AG04450 (cell line): ENCODE measurements at regions not wholly inside any gene's neighbourhood (a gene's known extent, or its start where the extent isn't known, plus 50 kb on each side); places are given as distances from the start of the nearest gene placed in this dataset.
A peak's percentile ranks its signal among the peaks of the same experiment; 100 is the strongest.

Experiments
- CTCF ChIA-PET: fragments of 300-600, 350-600 bp; formaldehyde crosslinking; extraction: SDS; loops from one replicate; lab custom pipeline; 2022; ENCODE audit warnings: antibody characterized with exemption, inconsistent platforms; lab: Charles Lee
- POLR2A ChIA-PET: fragments of 350-600 bp; formaldehyde crosslinking; extraction: SDS; loops from one replicate; lab custom pipeline; 2021; ENCODE audit warnings: antibody characterized with exemption, inconsistent platforms; lab: Yijun Ruan, JAX
- DNase-seq: peaks from one replicate; pipeline ENCODE4 v3.0.0-alpha.2; 2011; ENCODE audit warnings: low read depth, low spot score
- H3K27ac ChIP-seq: one replicate; pipeline ENCODE4 v1.5.1; 2012; ENCODE audit warnings: low read depth, low read length, control low read depth
- H3K27me3 ChIP-seq: one replicate; pipeline ENCODE4 v1.6.0; 2012; ENCODE audit warnings: low read length; ENCODE audit not compliant: control insufficient read depth, insufficient read depth
- H3K4me3 ChIP-seq: 2 replicates; pipeline ENCODE4 v1.5.1; 2011; ENCODE audit warnings: mild to moderate bottlenecking, low read depth, low read length, control low read depth
- H3K9me3 ChIP-seq: 2 replicates; pipeline ENCODE4 v1.5.1; 2012; ENCODE audit warnings: low read length; ENCODE audit not compliant: control insufficient read depth, insufficient read depth
- CTCF ChIP-seq: IDR thresholded peaks from 2 replicates; pipeline ENCODE4 v1.5.1; 2011; ENCODE audit warnings: low read depth, low read length, control low read depth, inconsistent platforms

DNA sequence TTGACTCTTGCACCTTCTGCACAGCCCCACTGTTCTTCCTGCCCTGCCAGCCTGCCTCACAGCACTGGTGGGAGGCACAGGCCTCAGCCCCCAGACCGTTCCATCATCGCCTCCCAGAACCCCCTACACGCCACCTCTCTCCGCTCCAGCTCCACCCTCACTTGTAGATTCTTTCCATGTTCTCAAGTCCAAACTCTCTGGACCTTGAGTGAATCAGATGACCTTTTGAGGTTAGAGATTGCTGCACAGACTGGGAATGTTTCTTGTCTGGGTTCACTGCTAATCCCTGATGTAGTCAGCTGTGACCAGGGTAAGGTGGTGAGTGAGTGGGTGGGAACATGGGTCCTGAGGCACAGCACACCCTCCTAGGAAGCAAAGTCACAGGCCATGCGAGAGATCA lies 272.4 kb downstream of the IRF8 start:
- H3K27me3 ChIP-seq = peaks cover 6% of the 10 kb centered on the region
- no peak for TF ChIP-seq CTCF
- ChIA-PET POLR2A (interaction anchor here (0.7 kb wide), 1 partner anchor 29 kb away, joined by 3 read pairs; no protein-coding TSS in a partner anchor), CTCF (interaction anchor here (0.6 kb wide), 1 partner anchor 98 kb away, joined by 6 read pairs; no protein-coding TSS in a partner anchor)
- peak; percentile 88 for DNase-seq
- peak overlapping the region; percentile 66 for H3K27ac ChIP-seq
- H3K4me3 ChIP-seq = no peak overlapping the region
- peaks cover 9% of the 10 kb centered on the region; the same call in 1 of the 2 replicates for H3K9me3 ChIP-seq

- H3K9me3 ChIP-seq = no peaks in the 10 kb centered on the region
- TF ChIP-seq CTCF = no peak
- no peak overlapping the region for H3K27ac ChIP-seq
- no peak for DNase-seq
- H3K4me3 ChIP-seq = no peak overlapping the region
- ChIA-PET CTCF (interaction anchor here (0.6 kb wide), 1 partner anchor 283 kb away, joined by 3 read pairs; no protein-coding TSS in a partner anchor), POLR2A (no interaction called here)
- peaks cover 2% of the 10 kb centered on the region for H3K27me3 ChIP-seq
These were observed 276.9 kb downstream of the IRF8 start for GRCh38 chr16:86175816-86176215.

GRCh38 chr16:86176462-86176861 lies 277.5 kb downstream of the IRF8 start:
- H3K27ac ChIP-seq = no peak overlapping the region
- ChIA-PET CTCF (interaction anchor here (0.6 kb wide), 1 partner anchor 283 kb away, joined by 3 read pairs; no protein-coding TSS in a partner anchor), POLR2A (no interaction called here)

GRCh38 chr16:86180244-86180643 lies 281.3 kb downstream of the IRF8 start:
- no peak for DNase-seq
- no peak overlapping the region for H3K4me3 ChIP-seq
- peaks cover 2% of the 10 kb centered on the region for H3K27me3 ChIP-seq
- TF ChIP-seq CTCF = no peak
- peaks cover 6% of the 10 kb centered on the region; the same call in 1 of the 2 replicates for H3K9me3 ChIP-seq
- no peak overlapping the region for H3K27ac ChIP-seq
- ChIA-PET POLR2A (no interaction called here), CTCF (no interaction called here)

More at GRCh38 chr16:86176462-86176861, 277.5 kb downstream of the IRF8 start:
- DNase-seq = no peak
- H3K9me3 ChIP-seq = peaks cover 3% of the 10 kb centered on the region; the same call in 1 of the 2 replicates
- no peak overlapping the region for H3K4me3 ChIP-seq
- TF ChIP-seq CTCF = no peak
- H3K27me3 ChIP-seq = peaks cover 2% of the 10 kb centered on the region

GRCh38 chr16:86180780-86181179 lies 281.8 kb downstream of the IRF8 start:
- H3K9me3 ChIP-seq = peaks cover 6% of the 10 kb centered on the region; the same call in 1 of the 2 replicates
- H3K27ac ChIP-seq = no peak overlapping the region
- ChIA-PET CTCF (no interaction called here), POLR2A (no interaction called here)
- H3K27me3 ChIP-seq = peaks cover 1% of the 10 kb centered on the region
- TF ChIP-seq CTCF = no peak
- H3K4me3 ChIP-seq = no peak overlapping the region
- DNase-seq = no peak
